HT1080 (cell line): ENCODE measurements at regions not wholly inside any gene's neighbourhood (a gene's known extent, or its start where the extent isn't known, plus 50 kb on each side); places are given as distances from the start of the nearest gene placed in this dataset.

Experiments used
- DNase-seq: peaks from one replicate; pipeline ENCODE4 v3.0.0-alpha.2; 2015; ENCODE audit warnings: low read depth

- no peak for DNase-seq
Observed at GRCh38 chr7:42618651-42619360, 293.1 kb downstream of the C7orf25 start.

- DNase-seq, result no peak
Observed at GRCh38 chr7:42617806-42618457, 293.9 kb downstream of the C7orf25 start.

- DNase-seq, result peak; percentile 3
Observed at GRCh38 chr7:42617071-42617765, 294.7 kb downstream of the C7orf25 start.

- no peak for DNase-seq
Observed at GRCh38 chr7:42614636-42615035, 297.2 kb downstream of the C7orf25 start.

GRCh38 chr7:42611961-42612360 is 299.9 kb downstream of the C7orf25 start:
- DNase-seq, result no peak

GRCh38 chr7:42611289-42611928 is 300.5 kb downstream of the C7orf25 start:
- no peak for DNase-seq

- DNase-seq, result no peak
Observed at GRCh38 chr7:42606193-42606905, 305.5 kb downstream of the C7orf25 start.

- no peak for DNase-seq
Observed at GRCh38 chr7:42605406-42606192, 306.3 kb downstream of the C7orf25 start.

GRCh38 chr7:42603496-42603895 is 308.4 kb downstream of the C7orf25 start:
- DNase-seq, result no peak

- no peak for DNase-seq
Observed at GRCh38 chr7:42597300-42597699, 314.6 kb downstream of the C7orf25 start.

- DNase-seq, result no peak
Observed at GRCh38 chr7:42596737-42597136, 315.1 kb downstream of the C7orf25 start.

- no peak for DNase-seq
Observed at GRCh38 chr7:42593860-42594259, 318.0 kb downstream of the C7orf25 start.

- DNase-seq, result no peak
Observed at GRCh38 chr7:42590771-42591310, 321.0 kb downstream of the C7orf25 start.

- no peak for DNase-seq
Observed at GRCh38 chr7:42588876-42589275, 323.0 kb downstream of the C7orf25 start.

GRCh38 chr7:42587806-42588205 is 324.1 kb downstream of the C7orf25 start:
- no peak for DNase-seq

- no peak for DNase-seq
Observed at GRCh38 chr7:42580061-42580460, 331.8 kb downstream of the C7orf25 start.

GRCh38 chr7:42575171-42575570 is 336.7 kb downstream of the C7orf25 start:
- DNase-seq, result no peak

GRCh38 chr7:42574685-42575084 is 337.2 kb downstream of the C7orf25 start:
- DNase-seq, result no peak

- no peak for DNase-seq
Observed at GRCh38 chr7:42573881-42574672, 337.1 kb upstream of the GLI3 start.
